AG08395 (cell line): ENCODE measurements at regions not wholly inside any gene's neighbourhood (a gene's known extent, or its start where the extent isn't known, plus 50 kb on each side); places are given as distances from the start of the nearest gene placed in this dataset.

Experiments used
- DNase-seq: peaks from one replicate; pipeline ENCODE4 v3.0.0; 2012; ENCODE audit warnings: mixed read lengths, low spot score

DNA sequence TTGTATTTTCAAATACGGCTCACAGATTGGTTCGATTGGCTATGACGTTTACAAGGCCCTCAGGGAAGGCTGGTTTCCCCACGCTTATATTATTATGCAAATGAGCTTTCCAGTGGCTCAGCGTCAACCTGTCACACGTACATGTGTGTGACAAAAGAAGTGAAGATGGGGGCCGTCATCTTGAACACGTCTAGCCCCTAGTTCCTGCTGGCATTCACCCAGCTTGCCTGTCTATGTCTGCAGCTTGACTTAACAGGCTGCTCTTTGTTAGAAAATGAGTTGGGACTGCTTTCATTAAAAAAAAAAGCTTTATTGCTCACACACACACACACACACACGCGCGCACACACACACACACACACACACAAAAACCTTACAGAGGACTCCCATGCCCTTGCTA, 283.6 kb upstream of the CTSO start:
- no peak for DNase-seq

- DNase-seq, result no peak
Measured at GRCh38 chr4:156230176-156230575, 276.5 kb upstream of the CTSO start.

DNA sequence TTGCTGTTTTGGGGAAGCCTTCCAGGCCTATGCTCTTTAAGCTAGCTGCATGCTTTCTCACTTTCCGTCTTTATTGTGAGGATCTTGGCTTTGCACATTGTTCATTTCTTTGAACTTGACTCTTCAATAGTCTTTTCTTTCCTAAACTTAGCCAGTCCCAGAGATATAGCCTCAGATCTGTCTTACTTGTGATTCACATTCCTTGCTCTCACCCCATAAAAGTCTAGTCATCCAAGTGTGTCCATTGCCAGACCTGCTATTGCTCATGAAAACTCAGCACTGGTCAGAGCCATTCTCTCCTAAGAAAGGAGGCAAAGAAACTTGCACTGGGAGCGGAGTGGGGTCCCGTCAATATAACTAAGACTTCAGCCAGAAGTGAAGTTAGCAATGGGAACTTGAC, 275.0 kb upstream of the CTSO start:
- DNase-seq, result no peak

DNA sequence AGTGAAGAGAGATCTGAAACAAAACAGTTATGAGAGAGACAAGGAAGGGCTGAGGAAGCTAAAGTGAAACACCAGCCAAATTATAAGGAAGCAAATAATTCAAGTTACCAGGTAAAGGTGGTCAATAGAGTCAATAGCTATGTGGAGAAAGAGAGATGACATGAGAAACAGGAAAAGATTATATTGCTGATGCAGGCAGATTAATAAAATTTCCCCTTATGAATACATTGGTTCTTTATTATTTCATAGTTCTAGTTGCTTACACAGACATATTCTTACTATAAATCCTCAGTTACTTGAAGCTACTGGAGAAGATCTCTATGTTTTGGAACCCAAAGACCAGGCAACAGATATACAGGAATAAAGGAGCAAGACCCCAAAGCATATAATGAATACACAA, 273.7 kb upstream of the CTSO start:
- no peak for DNase-seq

DNA sequence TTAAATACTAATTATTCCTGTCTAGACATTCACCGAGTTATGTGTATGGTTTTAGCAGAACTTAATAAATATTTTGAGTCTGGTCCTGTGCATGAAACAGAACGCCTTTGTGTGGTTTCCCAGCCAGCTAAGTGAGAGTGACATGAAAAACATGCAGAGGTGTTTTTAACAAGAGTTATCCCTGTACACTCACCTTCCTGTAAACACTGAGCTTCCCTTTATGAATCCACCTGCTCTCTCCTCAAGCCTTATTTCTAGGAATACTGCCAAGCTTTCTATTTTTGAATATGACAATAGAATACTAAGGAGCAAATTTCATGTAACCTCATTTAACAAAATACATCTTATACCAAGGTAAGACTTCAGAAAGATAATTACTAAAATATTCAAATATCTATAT, 270.3 kb upstream of the CTSO start:
- no peak for DNase-seq

DNA sequence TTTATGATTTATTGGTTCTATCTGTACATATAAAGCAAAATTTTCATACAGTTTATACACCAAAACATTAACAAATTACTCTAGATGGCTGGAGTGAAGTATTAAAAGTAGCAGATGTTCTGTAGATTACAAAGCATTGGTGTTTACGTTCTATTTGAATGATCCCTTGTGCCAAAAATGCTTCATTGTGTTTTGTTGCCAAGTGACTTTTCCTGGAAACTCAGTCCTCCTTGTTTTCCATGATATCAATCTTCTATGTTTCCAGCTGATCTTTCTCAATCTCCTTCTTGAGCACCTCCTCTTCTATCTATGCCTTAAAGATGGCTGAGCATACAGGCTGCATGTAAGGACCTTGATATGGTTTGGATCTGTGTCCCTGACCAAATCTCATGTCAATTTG, 263.6 kb upstream of the CTSO start:
- DNase-seq, result no peak

DNA sequence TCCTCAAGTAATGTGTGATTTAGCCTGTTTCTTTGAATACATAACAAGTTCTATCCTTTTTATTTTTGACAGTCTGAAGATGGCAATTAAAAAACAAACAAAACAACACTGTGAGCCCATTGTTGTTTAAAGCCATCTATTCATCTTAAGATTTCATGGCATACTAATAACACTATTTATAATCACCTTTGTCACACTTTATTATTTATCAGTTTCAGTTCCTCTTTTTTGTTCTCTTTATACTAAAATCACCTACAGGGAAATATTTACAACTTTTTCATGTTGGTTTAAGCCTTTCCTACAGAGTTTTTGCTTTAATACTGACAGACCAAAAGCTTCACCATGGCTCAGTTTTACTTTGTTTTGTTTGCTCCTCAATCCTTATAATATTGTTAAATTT, 247.4 kb upstream of the CTSO start:
- DNase-seq, result no peak

DNA sequence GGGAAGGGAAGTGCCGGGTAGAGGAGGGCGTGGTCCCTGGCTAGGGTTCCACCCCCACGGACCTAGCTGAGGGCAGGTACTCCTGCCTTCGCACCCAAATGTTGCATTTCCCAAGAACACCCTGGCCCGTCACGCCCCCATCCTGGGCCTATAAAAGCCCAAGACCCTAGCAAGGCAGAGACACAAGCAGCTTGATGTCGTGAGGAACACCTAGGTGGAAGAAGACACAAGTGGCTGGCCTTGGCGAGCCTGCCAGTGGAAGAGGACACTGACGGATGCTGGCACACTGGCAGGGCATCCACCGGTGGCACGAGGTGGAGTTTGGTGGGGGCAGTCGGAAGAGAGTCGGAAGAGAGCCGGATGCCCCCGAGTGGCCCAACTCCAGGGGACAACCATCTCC, 244.8 kb upstream of the CTSO start:
- DNase-seq, result no peak

DNA sequence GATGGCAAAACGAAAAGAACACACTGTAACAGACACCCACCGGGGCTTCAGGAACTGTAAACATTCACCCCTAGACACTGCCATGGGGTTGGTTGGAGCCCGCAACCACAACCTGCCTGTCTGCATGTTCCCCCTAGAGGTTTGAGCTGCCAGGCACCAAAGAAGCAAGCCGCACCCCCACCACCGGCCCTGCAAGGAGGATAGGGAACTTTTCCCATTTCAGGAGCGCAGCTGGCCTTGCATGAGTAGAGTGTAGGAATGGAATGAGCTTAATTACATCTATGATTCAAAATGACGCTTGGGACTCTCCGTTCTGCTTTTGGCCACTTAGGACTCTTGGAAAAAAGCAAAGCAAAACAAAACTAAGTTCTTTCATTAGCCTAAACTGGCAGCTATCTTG, 243.6 kb upstream of the CTSO start:
- no peak for DNase-seq

GRCh38 chr4:156196722-156197121, 243.1 kb upstream of the CTSO start:
- no peak for DNase-seq

GRCh38 chr4:156195914-156196313, 242.2 kb upstream of the CTSO start:
- DNase-seq, result no peak

- DNase-seq, result no peak
Measured at GRCh38 chr4:156194896-156195295, 241.2 kb upstream of the CTSO start.

GRCh38 chr4:156193800-156194199, 240.1 kb upstream of the CTSO start:
- no peak for DNase-seq

DNA sequence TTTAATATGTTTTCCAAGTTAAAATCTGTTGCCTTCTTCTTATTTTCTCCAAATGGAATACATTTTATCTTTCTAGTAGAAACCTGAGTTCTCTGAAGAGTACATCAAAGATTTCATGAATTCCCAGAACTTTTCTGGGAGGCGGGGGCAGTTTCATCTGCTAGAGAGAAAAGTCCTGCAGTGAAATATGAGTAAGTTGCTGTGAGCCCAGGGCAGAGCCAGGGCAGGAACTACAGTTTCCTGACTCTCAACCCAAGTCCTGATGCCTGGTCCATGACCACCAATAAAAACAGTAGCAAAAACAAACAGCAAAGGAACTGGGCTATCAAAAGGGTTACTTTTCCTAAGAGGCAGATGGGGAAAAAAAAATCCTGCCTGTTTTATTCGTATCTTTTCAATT, 239.4 kb upstream of the CTSO start:
- DNase-seq, result no peak

GRCh38 chr4:156192033-156192432, 238.4 kb upstream of the CTSO start:
- DNase-seq, result no peak

DNA sequence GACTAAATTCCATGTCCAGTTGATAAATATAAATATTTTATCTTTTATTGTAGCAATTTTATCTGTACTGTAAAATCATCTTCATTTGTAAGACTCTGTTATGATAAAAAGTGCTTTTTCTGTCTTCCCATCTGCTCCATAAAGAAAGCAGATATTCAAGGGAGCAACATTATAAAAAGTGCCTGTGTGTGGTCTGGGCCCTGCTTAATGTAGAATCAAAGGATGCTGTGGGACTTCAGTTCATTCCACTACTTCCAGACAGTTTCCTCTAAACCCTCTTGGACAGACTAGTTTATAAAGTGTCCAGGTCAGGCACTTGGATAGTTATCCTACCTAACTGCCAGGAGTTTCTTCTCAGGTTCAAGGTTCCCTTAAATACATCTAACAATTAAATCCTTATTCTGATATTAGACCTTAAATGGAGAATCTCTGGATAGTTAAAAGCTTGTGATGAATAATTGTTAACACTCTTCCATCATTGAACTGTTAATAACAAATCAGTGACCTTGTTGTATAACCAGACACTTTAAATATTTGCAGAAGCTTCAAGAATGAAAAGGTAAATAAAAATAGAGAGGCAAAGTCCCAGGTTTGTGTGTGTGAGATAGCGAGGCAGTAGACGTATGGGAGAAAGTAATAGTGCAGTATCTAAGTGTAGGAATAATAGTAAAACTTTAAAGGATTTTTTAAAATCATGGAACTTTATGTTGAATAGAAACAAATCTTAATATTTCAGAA, 237.5 kb upstream of the CTSO start:
- no peak for DNase-seq

DNA sequence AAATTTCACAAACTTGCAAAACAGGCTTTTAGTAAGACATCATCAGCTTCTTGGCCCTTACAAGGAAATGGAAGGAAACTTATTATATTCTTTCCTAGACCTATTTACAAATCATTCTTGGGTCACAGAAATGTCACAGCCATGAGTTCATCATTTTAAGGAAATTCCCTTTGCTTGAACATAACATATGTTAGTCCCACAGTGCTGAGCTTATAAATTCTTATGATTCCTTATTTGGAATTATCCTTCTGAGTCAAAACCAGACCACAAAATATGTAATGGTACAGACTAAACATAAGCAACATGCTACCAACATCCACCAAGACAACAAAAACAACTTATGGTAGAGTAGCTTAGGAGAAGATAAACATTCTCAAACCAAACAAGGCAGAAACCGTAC, 236.9 kb upstream of the CTSO start:
- peak; percentile 9 for DNase-seq

DNA sequence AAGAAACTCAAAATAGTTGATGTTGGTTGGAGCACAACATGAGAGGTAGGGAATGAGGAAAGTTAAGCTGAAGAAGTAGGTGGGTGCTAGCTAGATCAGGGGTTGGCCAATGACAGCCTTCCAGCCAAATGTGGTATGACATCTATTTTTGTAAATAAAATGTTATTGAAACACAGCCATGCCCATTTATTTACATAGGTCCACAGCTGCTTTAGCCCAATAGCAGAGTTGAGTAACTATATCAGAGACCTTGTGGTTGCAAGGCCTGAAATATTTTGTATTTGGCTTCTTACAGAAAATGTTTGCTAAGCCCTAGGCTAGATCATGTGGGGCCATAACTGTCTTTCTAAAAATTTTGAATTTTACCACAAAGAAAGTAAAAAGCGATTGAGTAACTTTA, 234.9 kb upstream of the CTSO start:
- DNase-seq, result no peak

- no peak for DNase-seq
Measured at GRCh38 chr4:156186111-156186510, 232.4 kb upstream of the CTSO start.

- no peak for DNase-seq
Measured at GRCh38 chr4:156185514-156186055, 231.9 kb upstream of the CTSO start.

DNA sequence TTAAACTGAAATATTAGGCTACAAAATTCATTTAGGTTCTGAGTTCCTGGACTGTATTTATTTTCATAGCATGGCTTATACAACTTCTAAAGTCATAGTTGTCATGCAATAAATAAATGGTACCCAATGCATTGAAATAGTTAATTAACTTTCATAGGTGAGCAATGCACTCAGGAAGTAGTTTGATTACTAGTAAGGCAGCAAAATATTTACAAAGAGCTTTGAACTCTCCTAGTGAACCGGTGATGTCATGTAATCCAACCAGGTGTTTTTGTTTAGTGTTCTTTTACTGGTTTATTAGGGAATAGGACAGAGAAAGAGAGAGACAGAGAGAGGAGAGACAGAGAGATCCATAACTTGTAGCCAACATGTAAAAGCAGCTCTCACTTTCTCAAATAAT, 228.6 kb upstream of the CTSO start:
- no peak for DNase-seq

- no peak for DNase-seq
Measured at GRCh38 chr4:156177941-156178340, 224.3 kb upstream of the CTSO start.

GRCh38 chr4:156176896-156177295, 223.2 kb upstream of the CTSO start:
- no peak for DNase-seq

DNA sequence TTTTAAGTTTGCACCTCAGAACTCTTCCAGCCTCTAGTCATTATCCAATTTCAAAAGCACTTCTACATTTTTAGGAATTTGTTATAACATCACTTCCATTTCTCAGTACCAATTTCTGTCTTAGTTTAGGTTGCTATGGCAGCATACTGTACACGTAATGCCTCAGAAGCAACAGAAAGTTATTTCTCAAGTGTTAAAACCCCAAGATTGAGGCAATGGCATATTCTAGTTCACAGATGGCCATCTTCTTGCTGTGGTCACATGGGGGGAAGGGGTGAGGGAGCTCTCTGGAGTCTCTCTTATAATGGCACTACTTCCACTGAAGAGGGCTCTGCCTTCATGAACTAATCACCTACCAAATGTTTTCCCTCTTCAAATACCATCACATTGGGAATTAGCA, 220.3 kb upstream of the CTSO start:
- no peak for DNase-seq
